Mesothelial cell of epicardium (in vitro differentiated cells): ENCODE measurements at regions not wholly inside any gene's neighbourhood (a gene's known extent, or its start where the extent isn't known, plus 50 kb on each side); places are given as distances from the start of the nearest gene placed in this dataset.

ENCODE experiments used
- DNase-seq, 2 experiments: peaks; one replicate each; pipeline ENCODE4 v3.0.0; 2021; ENCODE audit warnings: low spot score in 2 of 2; ENCODE audit not compliant: unreplicated experiment in 2 of 2
- H3K27ac Mint-ChIP-seq: 2 replicates; pipeline ENCODE4 v1.8.0; 2021; ENCODE audit warnings: mixed read lengths
- H3K27me3 Mint-ChIP-seq: 2 replicates; pipeline ENCODE4 v1.8.0; 2021; ENCODE audit warnings: low read depth, mixed read lengths
- H3K36me3 Mint-ChIP-seq: 2 replicates; pipeline ENCODE4 v1.8.0; 2021; ENCODE audit warnings: mixed read lengths
- H3K4me1 Mint-ChIP-seq: 2 replicates; pipeline ENCODE4 v1.8.0; 2021; ENCODE audit warnings: mixed read lengths
- H3K4me3 Mint-ChIP-seq: 2 replicates; pipeline ENCODE4 v1.8.0; 2021; ENCODE audit warnings: mild to moderate bottlenecking, moderate library complexity, mixed read lengths
- H3K9me3 Mint-ChIP-seq: 2 replicates; pipeline ENCODE4 v1.8.0; 2021; ENCODE audit warnings: mixed read lengths
- TF ChIP-seq, protein P1 (sequence below): fragments of 200-600 bp; sonication (generic); IDR thresholded peaks from one replicate; pipeline ENCODE4 v1.5.0; 2021; ENCODE audit warnings: antibody characterized with exemption; ENCODE audit not compliant: unreplicated experiment

DNA sequence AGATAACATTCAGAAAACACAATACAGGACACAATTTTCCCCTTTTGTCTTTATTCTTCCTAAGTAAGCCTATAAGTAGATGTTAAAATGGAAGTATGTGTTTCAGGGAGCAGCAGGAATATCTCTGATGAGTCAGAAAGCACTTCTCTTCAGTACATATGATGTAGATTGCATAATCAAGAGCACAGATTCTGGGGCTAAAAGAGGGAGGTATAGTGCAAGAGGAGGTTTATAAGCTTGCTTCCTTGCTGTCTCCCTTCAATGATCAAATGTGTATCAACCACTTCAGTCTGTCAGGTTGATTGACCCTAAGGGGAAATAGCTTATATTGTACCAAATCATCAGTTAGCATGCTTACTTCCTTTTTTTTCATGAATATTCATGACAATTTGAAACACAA, 822.8 kb downstream of the BRINP3 start:
- H3K36me3 Mint-ChIP-seq: no peaks in the 10 kb centered on the region
- no peak for DNase-seq
- H3K27ac Mint-ChIP-seq: no peak overlapping the region
- peaks cover 6% of the 10 kb centered on the region for H3K4me1 Mint-ChIP-seq
- H3K27me3 Mint-ChIP-seq: peaks cover 15% of the 10 kb centered on the region
- H3K4me3 Mint-ChIP-seq: no peak overlapping the region
- TF ChIP-seq, protein P1, sequence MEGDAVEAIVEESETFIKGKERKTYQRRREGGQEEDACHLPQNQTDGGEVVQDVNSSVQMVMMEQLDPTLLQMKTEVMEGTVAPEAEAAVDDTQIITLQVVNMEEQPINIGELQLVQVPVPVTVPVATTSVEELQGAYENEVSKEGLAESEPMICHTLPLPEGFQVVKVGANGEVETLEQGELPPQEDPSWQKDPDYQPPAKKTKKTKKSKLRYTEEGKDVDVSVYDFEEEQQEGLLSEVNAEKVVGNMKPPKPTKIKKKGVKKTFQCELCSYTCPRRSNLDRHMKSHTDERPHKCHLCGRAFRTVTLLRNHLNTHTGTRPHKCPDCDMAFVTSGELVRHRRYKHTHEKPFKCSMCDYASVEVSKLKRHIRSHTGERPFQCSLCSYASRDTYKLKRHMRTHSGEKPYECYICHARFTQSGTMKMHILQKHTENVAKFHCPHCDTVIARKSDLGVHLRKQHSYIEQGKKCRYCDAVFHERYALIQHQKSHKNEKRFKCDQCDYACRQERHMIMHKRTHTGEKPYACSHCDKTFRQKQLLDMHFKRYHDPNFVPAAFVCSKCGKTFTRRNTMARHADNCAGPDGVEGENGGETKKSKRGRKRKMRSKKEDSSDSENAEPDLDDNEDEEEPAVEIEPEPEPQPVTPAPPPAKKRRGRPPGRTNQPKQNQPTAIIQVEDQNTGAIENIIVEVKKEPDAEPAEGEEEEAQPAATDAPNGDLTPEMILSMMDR: no peak
- H3K9me3 Mint-ChIP-seq: no peaks in the 10 kb centered on the region

DNA sequence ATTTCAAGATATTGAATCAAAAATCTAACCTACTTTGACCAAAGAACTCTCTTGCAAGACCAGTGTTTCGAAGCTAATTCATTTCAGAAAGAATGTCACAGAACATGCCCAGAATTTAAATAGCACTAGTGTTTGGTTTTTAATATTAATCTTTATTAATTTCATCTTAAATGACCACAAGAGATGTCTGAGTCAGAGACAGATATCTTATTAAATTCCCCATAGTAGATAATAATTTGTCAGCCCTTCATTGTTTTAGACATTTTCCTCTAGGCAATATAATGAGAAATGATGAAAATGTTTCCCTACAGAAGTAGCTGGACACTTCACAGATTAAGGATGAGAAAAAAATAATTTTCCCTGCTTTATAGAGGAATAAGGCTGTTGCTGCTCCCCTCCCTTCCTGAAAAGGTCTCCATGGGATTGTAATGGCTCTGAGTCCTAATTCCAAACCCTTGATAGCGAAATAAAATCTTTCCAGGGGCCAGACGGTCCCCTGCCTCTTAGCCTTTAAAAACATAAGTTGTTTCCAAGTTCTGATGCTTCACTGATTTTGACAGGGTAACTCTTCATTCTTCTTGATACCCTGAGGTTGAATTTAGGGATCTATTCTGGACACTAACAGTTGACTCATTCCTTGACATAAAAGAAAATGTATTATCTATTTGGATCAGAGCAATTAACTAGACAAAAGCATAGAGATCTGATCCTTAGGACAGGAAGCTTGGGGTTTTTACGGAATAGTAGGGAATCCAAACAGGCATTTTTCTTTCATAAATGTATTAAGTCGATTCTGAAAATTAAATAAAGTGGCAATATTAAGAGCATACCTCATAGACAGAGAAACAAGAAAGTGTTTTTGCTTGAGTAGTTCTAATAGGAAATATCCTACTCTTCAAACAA, 820.8 kb downstream of the BRINP3 start:
- H3K27ac Mint-ChIP-seq: no peak overlapping the region
- H3K4me1 Mint-ChIP-seq: peaks cover 6% of the 10 kb centered on the region
- no peak overlapping the region for H3K4me3 Mint-ChIP-seq
- H3K9me3 Mint-ChIP-seq: no peaks in the 10 kb centered on the region
- no peak for DNase-seq
- TF ChIP-seq, protein P1: no peak
- no peaks in the 10 kb centered on the region for H3K36me3 Mint-ChIP-seq
- H3K27me3 Mint-ChIP-seq: peaks cover 15% of the 10 kb centered on the region

DNA sequence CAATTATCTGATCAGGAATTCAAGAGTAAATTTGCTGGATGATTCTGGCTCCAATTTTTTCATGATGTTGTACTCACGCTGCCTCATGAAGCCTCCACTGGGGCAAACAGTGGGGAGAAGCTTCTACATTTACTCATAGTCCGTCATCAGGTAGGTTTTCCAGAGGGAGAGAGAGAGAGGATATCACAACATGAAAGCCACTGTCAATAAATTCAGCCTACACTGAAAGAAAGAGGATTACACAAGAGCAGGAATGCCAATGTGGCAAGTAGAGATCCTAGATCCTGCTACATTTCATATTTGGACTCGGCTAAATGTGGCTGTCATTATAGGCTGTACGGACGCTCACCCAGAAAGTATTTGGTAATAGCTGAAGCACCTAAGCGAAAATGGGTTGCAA, 819.9 kb downstream of the BRINP3 start:
- peaks cover 6% of the 10 kb centered on the region for H3K4me1 Mint-ChIP-seq

DNA sequence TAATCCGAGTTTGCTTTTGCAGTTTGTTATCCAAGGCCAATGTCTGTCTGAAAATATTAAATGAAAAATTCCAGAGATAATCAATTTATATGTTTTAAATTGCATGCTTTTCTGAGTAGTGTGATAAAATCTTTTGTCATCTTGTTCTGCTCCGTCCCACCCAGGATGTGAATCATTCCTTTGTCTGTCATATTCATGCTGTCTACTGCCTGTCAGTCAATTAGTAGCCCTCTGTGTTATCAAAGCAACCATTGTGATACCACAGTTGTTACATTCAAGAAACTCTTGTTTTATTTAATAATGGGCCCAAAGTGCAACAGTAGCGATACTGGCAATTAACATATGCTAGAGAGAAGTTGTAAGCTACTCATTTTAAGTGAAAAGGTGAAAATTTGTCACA, 819.3 kb downstream of the BRINP3 start:
- Mint-ChIP-seq H3K27ac (no peak overlapping the region), H3K4me3 (no peak overlapping the region), H3K36me3 (no peaks in the 10 kb centered on the region), H3K27me3 (peaks cover 14% of the 10 kb centered on the region), H3K9me3 (no peaks in the 10 kb centered on the region), H3K4me1 (peaks cover 6% of the 10 kb centered on the region)
- TF ChIP-seq, protein P1: no peak
- no peak for DNase-seq

More for the DNA sequence above, 819.9 kb downstream of the BRINP3 start:
- DNase-seq: no peak
- Mint-ChIP-seq H3K4me3 (no peak overlapping the region), H3K27ac (no peak overlapping the region), H3K9me3 (no peaks in the 10 kb centered on the region), H3K36me3 (no peaks in the 10 kb centered on the region), H3K27me3 (peaks cover 15% of the 10 kb centered on the region)
- TF ChIP-seq, protein P1: no peak

DNA sequence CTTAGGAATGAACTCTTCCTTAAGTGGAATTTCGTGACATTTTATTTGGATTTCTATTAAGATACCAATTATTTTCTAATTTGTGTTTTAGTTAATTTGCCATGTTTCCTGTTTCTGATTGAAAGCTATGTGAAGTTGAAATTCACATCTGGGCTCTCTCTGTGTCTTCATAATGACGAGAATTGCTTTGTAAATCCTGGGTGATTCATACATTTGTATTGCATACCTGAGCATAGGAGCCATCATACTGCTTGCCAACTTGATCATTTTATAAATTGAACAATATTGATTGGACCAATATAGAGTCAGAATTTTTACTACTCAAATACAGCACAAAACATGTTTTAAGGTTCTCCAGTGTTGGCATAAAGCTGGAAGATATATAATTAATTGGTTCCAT, 817.9 kb downstream of the BRINP3 start:
- Mint-ChIP-seq H3K4me1 (peaks cover 6% of the 10 kb centered on the region), H3K27ac (no peak overlapping the region), H3K36me3 (no peaks in the 10 kb centered on the region), H3K27me3 (peaks cover 7% of the 10 kb centered on the region), H3K9me3 (no peaks in the 10 kb centered on the region), H3K4me3 (no peak overlapping the region)
- TF ChIP-seq, protein P1: no peak
- no peak for DNase-seq
